HFFc6 (cell line): ENCODE measurements at regions not wholly inside any gene's neighbourhood (a gene's known extent, or its start where the extent isn't known, plus 50 kb on each side); places are given as distances from the start of the nearest gene placed in this dataset.

Experiments used
- DNase-seq: peaks from one replicate; pipeline ENCODE4 v3.0.0-alpha.2; 2018
- H3K27ac Mint-ChIP-seq: 2 replicates; pipeline ENCODE4 v1.8.0; 2020; ENCODE audit warnings: mild to moderate bottlenecking, mixed read lengths
- H3K27me3 Mint-ChIP-seq: 2 replicates; pipeline ENCODE4 v1.8.0; 2021; ENCODE audit warnings: mild to moderate bottlenecking, moderate library complexity, mixed read lengths; ENCODE audit not compliant: insufficient read depth
- H3K36me3 Mint-ChIP-seq: 2 replicates; pipeline ENCODE4 v1.8.0; 2021; ENCODE audit warnings: low read depth, mixed read lengths
- H3K4me1 Mint-ChIP-seq: 2 replicates; pipeline ENCODE4 v1.8.0; 2020; ENCODE audit warnings: low read depth, mixed read lengths
- H3K4me3 Mint-ChIP-seq: 2 replicates; pipeline ENCODE4 v1.8.0; 2020; ENCODE audit warnings: mild to moderate bottlenecking, moderate library complexity, mixed read lengths
- H3K9me3 Mint-ChIP-seq: 2 replicates; pipeline ENCODE4 v1.8.0; 2020; ENCODE audit warnings: mild to moderate bottlenecking, mixed read lengths
- TF ChIP-seq, protein P1 (sequence below): fragments of 200-600 bp; sonication (generic); IDR thresholded peaks from 2 replicates; pipeline ENCODE4 v1.5.0; 2021; ENCODE audit warnings: antibody characterized with exemption, mild to moderate bottlenecking

DNA sequence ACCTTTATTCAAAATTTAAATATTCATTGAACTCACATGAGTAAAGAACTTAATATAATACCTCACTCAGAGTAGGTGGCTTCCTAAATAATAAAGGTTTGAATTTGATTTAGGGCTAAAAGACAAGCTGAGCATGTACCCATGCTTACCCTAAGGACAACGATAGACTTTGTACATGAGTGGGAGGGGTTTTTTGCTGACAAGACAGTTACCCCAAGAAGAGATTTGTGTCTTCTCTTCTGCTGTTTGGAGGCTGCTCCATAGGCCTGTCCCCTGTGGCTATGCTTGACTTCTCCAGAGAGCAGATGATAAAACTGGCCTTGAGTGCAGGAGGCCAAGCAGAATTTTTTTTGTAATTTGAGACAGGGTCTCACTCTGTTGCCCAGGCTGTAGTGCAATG, 383.9 kb downstream of the TMEM182 start:
- H3K27me3 Mint-ChIP-seq: peaks cover 1% of the 10 kb centered on the region; the same call in 1 of the 2 replicates

GRCh38 chr2:103151046-103151445, 389.2 kb downstream of the TMEM182 start:
- Mint-ChIP-seq H3K4me1 (no peaks in the 10 kb centered on the region), H3K27me3 (peaks cover 1% of the 10 kb centered on the region; the same call in 1 of the 2 replicates), H3K36me3 (no peaks in the 10 kb centered on the region), H3K27ac (no peak overlapping the region), H3K9me3 (peaks cover 11% of the 10 kb centered on the region), H3K4me3 (no peak overlapping the region)
- TF ChIP-seq, protein P1, sequence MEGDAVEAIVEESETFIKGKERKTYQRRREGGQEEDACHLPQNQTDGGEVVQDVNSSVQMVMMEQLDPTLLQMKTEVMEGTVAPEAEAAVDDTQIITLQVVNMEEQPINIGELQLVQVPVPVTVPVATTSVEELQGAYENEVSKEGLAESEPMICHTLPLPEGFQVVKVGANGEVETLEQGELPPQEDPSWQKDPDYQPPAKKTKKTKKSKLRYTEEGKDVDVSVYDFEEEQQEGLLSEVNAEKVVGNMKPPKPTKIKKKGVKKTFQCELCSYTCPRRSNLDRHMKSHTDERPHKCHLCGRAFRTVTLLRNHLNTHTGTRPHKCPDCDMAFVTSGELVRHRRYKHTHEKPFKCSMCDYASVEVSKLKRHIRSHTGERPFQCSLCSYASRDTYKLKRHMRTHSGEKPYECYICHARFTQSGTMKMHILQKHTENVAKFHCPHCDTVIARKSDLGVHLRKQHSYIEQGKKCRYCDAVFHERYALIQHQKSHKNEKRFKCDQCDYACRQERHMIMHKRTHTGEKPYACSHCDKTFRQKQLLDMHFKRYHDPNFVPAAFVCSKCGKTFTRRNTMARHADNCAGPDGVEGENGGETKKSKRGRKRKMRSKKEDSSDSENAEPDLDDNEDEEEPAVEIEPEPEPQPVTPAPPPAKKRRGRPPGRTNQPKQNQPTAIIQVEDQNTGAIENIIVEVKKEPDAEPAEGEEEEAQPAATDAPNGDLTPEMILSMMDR: no peak
- no peak for DNase-seq

More for the DNA sequence above, 383.9 kb downstream of the TMEM182 start:
- H3K27ac Mint-ChIP-seq: no peak overlapping the region
- no peak overlapping the region for H3K4me3 Mint-ChIP-seq
- H3K36me3 Mint-ChIP-seq: no peaks in the 10 kb centered on the region
- peaks cover 12% of the 10 kb centered on the region for H3K9me3 Mint-ChIP-seq
- no peaks in the 10 kb centered on the region for H3K4me1 Mint-ChIP-seq
- TF ChIP-seq, protein P1: no peak
- DNase-seq: no peak

- peaks cover 11% of the 10 kb centered on the region for H3K9me3 Mint-ChIP-seq
- no peak overlapping the region for H3K27ac Mint-ChIP-seq
- TF ChIP-seq, protein P1: no peak
- H3K27me3 Mint-ChIP-seq: peaks cover 1% of the 10 kb centered on the region; the same call in 1 of the 2 replicates
- DNase-seq: no peak
- no peaks in the 10 kb centered on the region for H3K4me1 Mint-ChIP-seq
- no peaks in the 10 kb centered on the region for H3K36me3 Mint-ChIP-seq
- no peak overlapping the region for H3K4me3 Mint-ChIP-seq
These were observed 390.7 kb downstream of the TMEM182 start for GRCh38 chr2:103152556-103152955.

DNA sequence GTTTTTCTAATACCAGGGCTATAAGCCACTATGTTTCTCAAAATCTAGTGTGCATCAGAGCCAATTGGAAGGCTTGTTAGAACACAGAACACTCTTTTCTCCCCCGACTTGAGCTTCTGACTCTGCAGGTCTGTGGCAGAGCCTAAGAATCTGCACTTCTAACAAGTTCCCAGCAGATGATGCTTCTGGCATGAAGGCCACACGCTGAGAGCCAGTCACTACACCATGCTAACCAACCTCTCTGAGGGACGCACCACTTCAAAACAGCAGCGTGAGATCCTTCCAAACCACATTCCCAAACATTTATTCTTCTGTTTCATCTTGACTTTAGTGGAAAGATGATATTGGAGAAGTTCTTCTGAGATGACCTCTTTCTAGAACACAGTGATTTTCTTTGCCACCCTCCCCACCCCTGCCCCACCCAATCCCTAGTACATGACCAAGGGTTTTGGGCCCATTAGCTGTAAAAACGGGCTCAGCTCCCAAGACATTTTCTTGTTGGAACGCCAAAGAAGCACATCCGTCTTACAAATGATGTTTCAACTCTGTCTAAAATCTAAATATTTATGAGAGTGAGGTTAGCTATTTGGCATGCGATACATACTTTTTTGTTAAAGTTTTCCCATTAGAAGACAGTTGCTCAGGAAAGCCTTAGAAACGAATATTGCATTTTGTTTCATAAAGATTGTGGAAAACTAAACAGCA, 391.9 kb downstream of the TMEM182 start:
- Mint-ChIP-seq H3K4me3 (no peak overlapping the region), H3K27ac (no peak overlapping the region), H3K9me3 (peaks cover 11% of the 10 kb centered on the region), H3K4me1 (no peaks in the 10 kb centered on the region), H3K27me3 (no peaks in the 10 kb centered on the region), H3K36me3 (no peaks in the 10 kb centered on the region)
- DNase-seq: no peak
- TF ChIP-seq, protein P1: no peak

- Mint-ChIP-seq H3K4me1 (no peaks in the 10 kb centered on the region), H3K4me3 (no peak overlapping the region), H3K27me3 (no peaks in the 10 kb centered on the region), H3K27ac (no peak overlapping the region), H3K36me3 (no peaks in the 10 kb centered on the region), H3K9me3 (peaks cover 11% of the 10 kb centered on the region)
- no peak for DNase-seq
- TF ChIP-seq, protein P1: no peak
These were observed 393.5 kb downstream of the TMEM182 start for GRCh38 chr2:103155308-103155707.
